GM12873 (cell line): ENCODE measurements at regions not wholly inside any gene's neighbourhood (a gene's known extent, or its start where the extent isn't known, plus 50 kb on each side); places are given as distances from the start of the nearest gene placed in this dataset.

Source experiments
- TF ChIP-seq, protein P1 (sequence below): IDR thresholded peaks from 2 replicates; pipeline ENCODE4 v1.5.1; 2012; ENCODE audit warnings: low read depth, mild to moderate bottlenecking, moderate library complexity, low read length, control low read depth; ENCODE audit not compliant: insufficient read depth; ENCODE audit errors: missing control alignments

DNA sequence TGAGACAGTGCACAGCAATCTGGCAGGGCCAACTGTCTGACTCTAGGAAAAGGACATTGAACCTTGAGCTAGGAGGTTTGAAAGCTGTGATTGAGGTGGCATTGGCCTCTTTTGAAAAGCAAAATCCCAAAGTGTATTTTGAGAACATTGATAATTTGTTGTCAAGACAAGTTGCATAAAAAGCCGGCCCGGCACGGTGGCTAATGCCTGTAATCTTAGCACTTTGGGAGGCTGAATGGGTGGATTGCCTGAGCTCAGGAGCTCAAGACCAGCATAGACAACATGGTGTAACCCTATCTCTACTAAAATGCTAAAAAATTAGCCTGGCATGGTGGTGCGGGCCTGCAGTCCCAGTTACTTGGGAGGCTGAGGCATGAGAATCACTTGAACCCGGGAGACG is 331.6 kb downstream of the DUSP6 start:
- TF ChIP-seq, protein P1, sequence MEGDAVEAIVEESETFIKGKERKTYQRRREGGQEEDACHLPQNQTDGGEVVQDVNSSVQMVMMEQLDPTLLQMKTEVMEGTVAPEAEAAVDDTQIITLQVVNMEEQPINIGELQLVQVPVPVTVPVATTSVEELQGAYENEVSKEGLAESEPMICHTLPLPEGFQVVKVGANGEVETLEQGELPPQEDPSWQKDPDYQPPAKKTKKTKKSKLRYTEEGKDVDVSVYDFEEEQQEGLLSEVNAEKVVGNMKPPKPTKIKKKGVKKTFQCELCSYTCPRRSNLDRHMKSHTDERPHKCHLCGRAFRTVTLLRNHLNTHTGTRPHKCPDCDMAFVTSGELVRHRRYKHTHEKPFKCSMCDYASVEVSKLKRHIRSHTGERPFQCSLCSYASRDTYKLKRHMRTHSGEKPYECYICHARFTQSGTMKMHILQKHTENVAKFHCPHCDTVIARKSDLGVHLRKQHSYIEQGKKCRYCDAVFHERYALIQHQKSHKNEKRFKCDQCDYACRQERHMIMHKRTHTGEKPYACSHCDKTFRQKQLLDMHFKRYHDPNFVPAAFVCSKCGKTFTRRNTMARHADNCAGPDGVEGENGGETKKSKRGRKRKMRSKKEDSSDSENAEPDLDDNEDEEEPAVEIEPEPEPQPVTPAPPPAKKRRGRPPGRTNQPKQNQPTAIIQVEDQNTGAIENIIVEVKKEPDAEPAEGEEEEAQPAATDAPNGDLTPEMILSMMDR = no peak

DNA sequence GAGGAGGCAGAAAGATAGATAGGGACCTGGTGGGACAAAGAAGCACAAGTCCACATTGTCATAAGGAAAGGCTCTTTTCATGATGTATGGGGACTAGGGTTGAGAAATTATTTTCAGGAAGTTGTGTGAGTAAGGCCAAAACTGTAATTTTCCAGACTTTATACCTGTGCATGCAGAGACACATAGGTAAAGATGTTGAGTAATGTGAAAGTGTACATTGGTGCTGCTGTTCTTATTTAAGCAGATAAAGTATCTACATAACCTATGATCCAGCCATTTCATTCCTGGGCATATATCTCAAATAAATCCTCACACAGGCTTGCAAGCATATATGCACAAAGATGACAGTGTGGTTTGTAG is 332.2 kb downstream of the DUSP6 start:
- TF ChIP-seq, protein P1 = no peak

- TF ChIP-seq, protein P1 = peak; percentile 87
Observed at GRCh38 chr12:89019439-89020120, 332.7 kb downstream of the DUSP6 start.

GRCh38 chr12:89016970-89017778 is 335.1 kb downstream of the DUSP6 start:
- TF ChIP-seq, protein P1 = peak; percentile 70

GRCh38 chr12:89015419-89015818 is 336.9 kb downstream of the DUSP6 start:
- TF ChIP-seq, protein P1 = no peak

GRCh38 chr12:88998421-88998820 is 353.9 kb downstream of the DUSP6 start:
- TF ChIP-seq, protein P1 = no peak

- TF ChIP-seq, protein P1 = no peak
Observed at GRCh38 chr12:88996200-88996788, 356.0 kb downstream of the DUSP6 start.
